ENCODE measurements at regions not wholly inside any gene's neighbourhood (a gene's known extent, or its start where the extent isn't known, plus 50 kb on each side); places are given as distances from the start of the nearest gene placed in this dataset.

DNA sequence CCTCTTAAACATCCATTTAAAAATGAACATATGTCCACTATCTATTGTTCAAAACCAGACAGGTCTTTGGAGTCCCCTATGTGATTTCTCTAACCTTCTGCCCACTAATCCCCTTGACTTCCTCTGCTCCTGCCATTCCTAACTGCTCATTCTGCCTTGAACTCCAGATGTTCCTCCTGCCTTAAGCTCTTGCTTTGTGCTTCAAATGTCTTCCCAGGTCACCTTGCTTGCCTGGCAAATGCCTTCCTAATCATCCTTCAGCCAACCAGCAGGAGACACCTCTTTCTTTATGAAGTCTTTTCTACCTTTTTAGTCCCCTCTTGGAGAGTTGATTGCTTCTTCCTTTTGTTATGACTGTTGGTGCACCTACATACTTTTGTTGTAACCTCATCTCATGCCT is 1043.0 kb upstream of the CHAC2 start:
- TF ChIP-seq, protein P1, sequence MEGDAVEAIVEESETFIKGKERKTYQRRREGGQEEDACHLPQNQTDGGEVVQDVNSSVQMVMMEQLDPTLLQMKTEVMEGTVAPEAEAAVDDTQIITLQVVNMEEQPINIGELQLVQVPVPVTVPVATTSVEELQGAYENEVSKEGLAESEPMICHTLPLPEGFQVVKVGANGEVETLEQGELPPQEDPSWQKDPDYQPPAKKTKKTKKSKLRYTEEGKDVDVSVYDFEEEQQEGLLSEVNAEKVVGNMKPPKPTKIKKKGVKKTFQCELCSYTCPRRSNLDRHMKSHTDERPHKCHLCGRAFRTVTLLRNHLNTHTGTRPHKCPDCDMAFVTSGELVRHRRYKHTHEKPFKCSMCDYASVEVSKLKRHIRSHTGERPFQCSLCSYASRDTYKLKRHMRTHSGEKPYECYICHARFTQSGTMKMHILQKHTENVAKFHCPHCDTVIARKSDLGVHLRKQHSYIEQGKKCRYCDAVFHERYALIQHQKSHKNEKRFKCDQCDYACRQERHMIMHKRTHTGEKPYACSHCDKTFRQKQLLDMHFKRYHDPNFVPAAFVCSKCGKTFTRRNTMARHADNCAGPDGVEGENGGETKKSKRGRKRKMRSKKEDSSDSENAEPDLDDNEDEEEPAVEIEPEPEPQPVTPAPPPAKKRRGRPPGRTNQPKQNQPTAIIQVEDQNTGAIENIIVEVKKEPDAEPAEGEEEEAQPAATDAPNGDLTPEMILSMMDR (conservative IDR thresholded peaks at IDR 0.05): no peak
- no peak for TF ChIP-seq EZH2 (IDR thresholded peaks at IDR 0.05; ENCODE audit: low read depth)

Measured in PC-9 (cell line).